ENCODE measurements at regions not wholly inside any gene's neighbourhood (a gene's known extent, or its start where the extent isn't known, plus 50 kb on each side); places are given as distances from the start of the nearest gene placed in this dataset.

DNA sequence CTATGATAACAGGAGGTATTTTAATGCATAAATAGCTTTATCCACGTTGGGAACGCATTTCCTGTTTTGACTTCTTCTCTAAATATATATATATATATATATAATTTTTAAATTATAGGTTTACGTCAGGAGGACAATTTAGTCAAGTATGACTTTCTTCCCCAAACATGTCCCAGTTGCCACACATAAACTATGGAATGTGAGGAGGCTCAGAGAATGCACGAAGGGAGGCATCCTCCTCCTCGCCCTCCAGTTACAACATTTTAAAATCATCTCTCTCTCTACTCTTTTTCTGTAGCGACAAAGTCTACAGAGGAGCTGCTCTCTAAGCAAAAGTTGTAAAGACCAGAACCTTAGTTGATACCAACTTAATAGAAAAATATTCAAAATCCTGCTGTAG is 106.9 kb upstream of the LYZL1 start:
- no peak for DNase-seq

DNA sequence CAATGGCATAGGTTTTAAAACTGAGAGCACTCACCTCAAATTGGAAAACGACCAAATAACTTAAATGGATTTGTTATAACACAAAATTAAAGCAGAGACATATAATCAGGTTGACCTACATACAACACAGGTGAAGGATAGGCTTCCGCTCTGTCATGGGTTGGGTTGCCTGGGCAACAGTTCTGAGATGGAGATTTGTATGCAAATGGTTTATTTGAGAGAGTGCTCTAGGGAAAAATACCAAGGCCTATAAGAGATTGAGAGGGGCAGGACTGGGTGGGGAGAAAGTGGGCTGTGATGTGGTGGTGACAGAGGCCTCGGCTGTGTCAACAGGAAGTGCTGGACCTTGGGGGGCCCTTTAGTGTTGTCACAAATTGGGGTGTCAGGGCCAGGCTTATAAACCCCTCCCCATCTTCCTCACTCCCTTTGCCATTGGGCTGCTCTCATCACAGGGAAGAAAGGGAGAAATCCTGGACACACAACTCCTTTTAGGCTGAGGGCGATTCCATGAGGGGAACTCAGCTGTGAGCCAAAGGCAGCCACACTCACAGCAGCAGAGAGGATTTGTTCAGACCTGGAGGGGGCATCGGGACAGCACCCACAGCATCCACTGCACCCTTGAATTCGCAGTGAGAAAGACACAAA is 105.4 kb upstream of the LYZL1 start:
- no peak for DNase-seq

DNA sequence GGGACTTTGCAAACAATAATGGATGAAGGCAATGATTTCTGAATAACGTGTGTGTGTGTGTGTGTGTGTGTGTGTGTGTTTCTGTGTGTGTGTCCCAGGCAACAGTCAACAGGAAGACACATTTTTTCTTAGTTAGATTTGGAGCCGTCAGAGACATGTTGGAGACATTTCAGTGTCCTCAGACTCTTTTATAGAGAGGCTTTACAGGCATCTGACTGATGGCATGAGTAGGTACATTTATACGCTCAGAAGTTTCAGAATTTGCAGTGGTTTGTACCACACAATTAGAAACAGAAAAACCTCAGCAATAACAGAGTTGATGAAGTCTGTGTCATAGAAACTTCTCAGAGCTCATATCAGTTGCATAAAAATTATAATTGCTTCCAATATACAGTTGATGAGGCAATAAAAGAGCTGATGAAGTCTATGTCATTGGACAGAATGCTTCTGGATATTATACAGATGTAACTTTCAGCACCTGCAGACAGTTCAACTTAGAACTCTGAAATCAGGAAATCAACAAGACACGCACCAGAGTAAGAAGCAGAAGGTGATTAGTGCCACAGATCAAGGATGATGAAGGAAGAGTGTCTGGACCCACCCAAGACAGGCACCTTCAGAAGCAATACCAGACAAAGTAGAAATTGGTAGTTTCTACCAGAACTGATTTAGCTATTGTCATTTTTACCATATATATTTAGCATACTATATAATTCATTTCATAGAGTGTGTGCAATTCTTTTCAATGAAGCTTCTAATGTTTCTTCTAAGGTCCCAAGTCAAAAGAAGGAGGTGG is 104.5 kb upstream of the LYZL1 start:
- no peak for DNase-seq

DNA sequence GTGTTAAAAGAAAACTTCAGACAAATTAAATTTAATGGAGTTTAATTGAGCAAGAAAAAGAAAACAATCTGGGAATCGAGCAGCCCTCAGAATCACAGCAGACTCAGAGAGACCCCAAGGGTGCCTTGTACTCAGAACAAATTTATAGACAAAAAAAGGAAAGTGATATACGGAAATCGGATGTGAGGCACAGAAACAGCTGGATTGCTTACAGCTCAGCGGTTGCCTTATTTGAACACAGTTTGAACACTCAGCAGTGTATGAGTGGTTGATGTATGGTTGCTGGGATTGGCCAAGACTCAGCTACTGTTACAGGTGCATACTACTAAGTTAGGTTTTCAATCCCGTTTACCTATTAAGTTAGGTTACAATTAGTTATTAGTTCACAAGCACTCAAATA is 103.8 kb upstream of the LYZL1 start:
- DNase-seq: no peak

DNA sequence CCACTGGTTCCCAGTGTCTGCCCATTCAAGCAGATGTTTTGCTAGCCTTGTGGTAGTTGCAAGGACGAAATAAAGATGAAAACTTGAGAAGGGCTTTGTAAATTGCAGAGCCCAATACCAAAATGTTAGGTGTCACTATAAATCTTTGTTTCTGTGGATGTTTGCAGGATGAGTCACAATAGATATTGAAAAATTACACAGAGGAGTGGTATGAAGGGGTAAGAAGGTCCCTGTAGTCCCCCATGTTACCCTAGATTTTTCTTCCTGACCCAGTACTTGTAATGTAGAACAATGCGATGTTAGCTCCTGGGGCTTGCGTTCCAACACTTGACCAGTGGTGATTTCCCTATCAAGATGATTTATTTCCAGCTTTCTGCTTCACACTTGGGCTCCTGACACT is 102.6 kb upstream of the LYZL1 start:
- DNase-seq: no peak

DNA sequence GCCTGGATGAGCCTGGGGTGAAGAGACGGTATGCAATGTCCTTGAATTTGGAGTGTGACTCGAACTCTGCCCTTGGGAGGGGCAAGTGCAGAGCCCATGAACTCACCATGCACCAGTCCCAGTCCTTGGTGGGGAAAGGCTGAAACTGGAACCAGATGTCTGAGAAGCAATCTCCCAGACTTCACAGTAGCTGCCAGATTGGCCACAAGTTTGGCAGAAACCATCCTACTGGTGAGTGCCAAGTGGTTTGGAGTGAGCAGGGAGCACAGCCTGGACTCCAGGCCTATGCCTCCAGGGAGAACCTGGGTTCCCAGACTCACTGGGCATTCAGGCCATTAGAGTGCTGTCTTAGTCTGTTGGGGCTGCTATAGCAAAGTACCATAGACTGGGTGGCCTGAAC is 99.6 kb upstream of the LYZL1 start:
- no peak for DNase-seq

DNA sequence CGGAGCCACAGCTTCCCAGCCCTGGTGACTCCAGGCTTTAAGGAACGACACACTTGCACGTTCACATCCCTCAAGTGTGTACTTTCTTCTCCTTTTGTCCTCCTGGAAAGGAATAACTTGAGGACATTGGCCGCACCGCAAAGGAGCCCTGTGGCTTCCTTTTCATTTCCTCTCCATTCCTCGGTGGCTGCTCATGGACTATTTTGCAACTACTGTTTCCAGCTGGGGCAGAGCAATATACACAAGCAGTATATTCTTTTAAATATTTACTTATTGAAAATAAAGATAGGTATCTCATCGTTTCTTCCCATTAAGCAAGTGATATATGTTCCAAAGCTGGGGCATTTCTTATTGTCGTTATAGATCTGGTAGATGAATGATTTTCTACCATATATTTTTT is 97.2 kb upstream of the LYZL1 start:
- DNase-seq: no peak

DNA sequence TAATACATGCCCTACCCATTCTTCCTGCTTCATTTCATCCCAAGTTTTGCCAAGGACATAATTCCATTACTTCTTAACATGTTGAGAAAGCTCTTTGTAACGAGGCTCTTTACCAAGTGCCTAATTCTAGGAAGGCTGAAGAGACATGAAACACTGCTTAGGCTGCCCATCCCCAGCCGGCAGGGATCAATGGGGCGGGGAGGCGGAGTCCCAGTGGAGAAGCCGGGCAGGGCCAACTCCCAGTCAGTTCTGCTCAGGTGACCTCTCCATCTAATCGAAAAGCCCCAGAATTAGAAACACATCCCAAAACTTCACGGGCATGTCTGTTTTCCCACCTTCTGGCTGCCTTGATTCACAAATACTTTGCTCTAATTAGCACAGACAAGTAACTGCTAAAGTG is 89.5 kb upstream of the LYZL1 start:
- no peak for DNase-seq

DNA sequence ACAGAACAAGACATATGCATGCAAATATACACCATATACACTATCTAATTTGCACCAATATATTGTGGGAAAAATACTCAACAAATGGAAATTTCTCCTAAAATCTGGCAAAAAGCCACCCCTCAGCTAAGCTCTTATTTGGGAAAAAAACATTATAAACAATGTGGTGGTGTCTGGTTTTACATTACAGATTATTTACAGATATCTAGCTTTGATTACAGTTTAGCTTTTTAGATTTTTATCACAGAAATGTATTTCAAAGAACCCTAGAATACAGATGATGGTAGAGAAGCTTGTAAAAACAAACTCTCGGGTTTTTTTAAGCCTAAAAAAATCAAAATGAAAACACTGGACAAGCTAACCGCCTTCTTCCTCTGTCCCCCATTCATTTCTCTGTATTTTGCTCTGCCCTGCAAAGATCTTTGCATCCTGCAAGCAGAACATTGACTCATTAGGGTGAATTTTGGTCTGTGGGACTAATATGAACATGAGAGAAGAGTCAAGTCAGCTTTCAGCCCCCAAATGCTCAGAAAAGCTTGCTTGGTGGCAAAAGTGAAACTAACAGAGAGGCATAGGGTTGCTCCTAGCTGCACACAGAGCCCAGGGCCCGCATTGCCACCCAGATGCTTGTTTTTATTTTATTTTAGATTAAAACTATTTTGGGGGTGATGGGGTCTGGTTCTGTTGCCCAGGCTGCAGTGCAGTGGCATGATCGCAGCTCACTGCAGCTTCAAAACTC is 88.8 kb upstream of the LYZL1 start:
- DNase-seq: no peak

DNA sequence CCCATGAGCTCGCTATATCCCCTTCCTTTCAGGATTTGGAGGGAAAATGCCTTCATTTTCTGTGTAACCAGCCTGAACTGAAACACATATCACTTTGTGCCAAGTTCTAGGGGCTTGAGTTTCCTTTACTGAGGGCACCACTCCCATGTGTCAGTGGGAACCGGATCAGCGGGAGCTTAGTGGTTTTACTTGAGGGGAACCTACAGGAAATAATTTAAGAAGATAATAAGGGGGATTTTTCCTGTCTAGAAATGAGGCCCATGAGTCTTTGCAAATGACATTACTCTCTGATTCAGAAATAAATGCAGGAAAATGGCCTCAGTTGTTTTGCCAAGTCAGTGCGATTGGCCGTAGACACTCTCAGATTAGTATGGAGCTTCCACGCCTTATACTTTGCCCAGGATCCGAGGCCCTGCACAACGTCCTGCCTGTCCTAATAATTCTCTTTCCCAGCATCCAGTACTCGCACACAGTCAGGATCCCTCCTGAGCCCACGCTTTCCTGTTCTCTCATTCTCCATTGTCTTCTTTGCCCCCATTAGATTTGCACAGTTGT is 86.4 kb upstream of the LYZL1 start:
- DNase-seq: no peak

DNA sequence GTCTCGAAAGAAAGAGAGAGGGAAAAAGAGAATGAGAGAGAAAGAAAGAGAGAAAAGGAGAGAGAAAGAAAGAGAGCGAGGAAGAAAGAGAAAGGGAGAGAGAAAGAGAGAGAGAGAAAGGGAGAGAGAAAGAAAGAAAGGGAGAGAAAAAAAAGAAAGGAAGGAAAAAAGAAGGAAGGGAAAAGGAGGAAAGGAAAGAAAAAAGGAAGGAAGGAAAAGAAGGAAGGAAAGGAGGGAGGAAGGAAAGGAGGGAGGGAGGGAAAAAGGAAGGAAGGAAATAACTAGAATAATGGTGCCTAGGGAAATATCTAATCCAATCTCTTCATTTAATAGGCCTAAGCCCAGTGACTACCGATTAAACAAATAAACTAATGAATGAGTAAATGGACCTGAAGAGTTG is 85.4 kb upstream of the LYZL1 start:
- DNase-seq: no peak

DNA sequence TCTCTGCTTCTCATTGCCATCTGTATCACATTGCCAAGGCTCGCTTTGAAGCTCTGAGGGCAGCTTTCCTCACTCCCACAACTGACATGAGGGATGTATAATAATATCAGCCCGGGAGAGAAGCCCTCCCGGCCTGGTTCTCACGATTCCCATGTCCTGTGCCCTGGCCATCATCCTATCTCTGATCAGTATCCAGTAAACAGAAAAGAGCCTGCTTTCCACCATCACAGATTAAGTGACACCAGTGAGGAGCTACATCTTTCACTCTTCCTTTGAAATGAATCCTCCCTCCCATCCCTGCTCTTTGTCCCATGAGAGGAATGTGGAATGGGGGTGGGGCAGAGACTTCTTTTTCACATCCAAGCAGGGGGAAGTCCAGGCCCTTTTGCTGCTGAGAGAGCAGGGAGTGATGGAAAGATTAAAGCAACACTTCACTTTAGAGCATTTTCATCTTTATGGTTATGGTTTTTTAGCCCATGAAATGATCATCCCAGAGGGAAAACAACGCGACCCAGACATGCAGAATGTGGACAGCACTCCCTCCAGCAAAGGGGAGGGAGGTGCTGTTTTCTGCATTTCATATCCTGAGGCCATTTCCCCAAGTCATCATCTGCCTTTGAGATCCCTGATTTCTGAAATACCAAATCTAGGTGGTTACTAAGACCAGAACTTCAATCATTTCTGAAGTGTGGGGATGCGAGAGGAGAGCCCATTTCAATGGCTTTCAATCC is 84.6 kb upstream of the LYZL1 start:
- no peak for DNase-seq

DNA sequence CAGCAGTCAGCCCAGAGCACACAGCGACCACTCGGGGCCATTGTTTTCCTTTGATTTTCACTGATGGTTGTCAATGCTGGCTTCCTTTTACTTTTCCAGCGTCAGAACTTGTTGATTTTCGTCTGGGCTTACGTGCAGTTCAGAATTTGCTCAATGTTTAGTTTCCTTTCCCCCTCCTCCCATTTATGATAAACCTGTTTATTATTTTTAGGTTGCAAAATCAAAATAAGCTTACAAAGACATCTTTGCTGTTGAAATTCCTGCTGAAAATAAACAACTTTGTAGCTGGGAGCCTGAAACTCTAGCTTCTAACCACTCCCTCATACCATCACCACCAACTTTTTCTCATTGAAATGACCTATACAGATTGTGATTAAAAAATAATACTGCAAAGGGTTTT is 83.1 kb upstream of the LYZL1 start:
- DNase-seq: no peak

DNA sequence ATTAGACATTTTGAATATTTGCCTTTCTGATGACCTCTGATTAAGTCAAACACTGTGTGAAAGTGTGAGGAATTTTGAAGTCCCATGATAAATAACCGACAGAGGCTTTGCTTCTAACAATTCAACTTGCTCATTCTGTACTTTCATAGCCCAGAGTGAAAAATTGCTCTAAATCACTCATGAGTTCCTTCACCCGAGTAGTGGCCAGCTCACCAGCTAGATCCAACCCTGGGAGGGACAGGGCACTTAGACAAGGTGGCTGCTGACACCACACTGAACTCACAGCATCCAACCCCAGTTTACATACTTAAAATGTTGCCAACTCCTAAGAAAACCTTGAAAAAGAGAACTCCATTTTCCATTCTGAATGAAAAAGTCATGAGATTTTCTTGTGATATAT is 80.0 kb upstream of the LYZL1 start:
- DNase-seq: no peak

DNA sequence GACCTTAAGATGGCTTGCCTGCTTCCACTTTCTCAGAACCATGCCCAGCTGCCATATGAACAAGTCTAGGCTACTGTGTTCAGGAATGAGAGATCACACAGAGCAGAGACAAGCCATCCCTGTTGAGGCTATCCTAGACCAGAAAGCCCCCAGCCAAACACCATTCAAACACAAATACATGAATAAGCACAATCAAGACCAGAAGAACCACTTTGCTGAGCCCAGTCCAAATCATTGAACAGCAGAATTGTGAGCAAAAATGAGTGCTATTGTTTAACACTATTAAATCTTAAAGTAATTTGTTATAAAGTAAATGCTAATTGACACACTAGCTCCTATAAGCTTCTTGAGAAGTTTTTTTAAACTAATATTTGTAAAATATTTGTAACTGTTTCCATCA is 79.0 kb upstream of the LYZL1 start:
- no peak for DNase-seq

DNA sequence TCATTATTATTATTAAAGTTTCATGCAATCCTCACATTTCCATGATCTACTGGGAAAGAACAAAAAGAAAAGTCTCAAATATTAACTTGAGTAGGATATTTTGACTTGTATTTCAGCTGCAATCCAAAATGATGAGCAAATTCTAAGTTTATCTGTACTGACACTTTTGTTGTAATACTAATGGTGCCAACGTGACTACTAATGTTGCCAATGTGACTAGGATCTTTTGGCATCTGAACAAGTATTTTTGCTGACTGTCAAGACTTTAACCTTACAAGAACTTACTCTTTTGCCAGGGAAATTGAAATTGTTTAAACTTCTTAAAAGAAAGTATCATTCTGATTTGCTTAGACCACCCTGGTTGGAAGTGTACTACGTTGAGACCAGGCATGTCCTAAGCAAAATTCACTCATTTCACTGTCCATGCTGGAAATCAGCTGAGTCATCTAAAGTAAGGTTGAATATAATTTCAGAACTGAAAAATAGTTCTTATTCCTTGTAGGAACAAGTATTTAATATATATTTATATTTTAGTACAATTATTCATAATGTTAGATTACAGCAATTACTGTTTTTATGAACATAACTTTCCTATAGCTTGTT is 78.5 kb upstream of the LYZL1 start:
- no peak for DNase-seq

DNA sequence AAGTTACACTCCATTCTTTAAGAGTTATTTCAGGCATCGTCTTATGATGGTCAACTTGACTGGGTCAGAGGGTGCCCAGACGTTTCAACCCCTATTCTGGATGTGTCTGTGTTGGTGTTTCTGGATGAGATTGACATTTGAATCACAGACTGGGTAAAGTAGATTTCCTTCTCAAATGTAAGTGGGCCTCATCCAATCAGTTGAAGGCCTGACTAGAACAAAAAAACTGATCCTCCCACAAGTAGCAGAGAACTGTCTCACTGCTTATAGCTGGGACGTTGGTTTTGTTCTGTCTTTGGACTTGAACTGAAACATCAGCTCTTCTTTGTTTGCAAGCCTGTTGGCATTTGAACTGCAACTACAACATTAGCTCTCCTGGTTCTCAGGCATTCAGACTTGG is 76.3 kb upstream of the LYZL1 start:
- DNase-seq: no peak

DNA sequence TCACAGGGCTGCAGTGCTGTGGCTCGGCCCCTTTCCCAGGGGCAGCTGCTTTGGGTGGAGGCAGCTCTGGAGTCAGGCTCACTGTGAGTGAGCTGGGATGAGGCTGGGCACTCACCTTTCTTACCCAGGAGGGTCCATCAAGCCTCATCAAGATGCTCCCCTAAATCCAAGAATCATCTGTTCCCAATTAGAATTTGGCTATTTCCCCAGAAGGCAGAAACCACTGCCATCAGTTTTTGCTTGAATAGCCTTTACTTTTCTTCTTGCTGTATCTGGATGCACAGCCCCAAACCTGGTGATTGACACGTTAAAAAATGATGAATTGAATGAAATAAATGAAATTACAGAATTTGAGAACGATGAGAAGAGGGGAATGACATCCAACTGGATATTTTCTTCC is 74.3 kb upstream of the LYZL1 start:
- no peak for DNase-seq

DNA sequence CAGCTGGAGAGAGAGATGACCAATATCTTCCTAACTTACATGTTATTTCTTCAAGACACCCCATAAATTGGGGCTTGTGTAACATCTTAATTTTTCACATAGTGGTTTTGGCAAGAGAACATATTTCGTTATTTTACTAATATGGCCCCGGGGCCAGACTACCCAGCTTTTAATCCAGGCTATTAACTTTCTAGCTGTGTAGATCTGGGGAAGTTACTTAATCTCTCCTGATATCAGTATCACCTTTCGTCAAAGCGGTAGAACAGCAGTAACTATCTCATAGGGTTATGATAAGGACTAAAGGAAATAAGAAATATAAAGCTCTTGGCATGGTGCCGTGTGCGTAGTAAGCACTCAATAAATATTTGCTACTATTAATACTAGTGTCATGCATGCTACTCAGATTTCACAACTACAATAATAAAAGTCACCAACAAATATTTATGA is 71.6 kb upstream of the LYZL1 start:
- DNase-seq: no peak

DNA sequence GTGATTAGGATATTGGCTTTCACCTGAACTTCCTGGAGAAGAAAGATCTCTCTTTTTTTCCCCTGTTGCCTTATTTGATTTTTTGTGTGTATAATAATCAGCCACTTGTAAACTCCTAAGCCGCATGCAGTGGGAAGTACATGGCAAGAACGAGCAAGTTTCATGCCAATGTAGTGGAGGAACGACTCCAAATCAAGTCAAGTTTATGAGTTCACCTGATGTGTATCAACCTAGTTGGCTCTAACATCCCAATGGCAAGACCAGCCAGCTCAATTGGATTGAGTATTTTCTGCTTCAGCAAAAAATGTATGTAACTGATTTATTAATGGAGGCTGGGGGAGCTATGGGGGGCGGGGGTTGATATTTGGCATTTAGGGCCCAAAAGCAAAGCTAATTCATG is 65.5 kb upstream of the LYZL1 start:
- no peak for DNase-seq

DNA sequence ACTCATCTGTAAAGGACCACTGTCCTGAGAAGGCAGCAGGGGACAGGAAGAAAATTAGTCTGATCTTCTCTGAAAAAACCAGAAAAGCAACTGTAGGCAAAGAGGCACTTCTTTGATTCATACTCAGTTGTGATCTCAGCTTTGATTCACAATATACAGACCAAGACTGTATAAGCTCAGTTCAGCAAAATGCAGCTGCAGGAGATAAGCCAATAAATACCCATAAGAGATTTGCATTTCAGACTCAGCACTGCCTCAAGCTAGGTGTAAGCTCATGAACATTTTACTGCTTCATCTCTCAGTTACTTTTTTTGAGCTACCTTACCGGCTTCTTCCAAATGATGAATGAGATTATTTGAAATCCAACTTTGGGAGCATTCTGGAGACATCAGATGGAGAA is 64.2 kb upstream of the LYZL1 start:
- DNase-seq: no peak

DNA sequence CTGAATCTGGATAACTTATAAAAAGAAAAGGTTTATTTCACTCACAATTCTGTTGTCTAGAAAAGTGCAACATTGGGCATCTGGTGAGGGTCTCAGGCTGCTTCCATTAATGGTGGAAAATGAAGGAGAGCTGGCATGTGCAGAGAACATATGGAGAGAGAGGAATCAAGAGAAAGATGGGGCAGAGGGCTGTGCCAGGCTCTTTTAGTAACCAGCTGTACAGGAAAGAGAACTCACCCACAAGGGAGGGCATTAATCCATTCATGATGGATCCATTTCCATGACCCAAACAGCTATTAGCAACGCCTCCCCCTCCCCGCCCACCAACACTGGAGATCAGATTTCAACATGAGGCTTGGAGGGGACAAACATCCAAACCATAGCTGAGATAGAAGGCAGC is 61.7 kb upstream of the LYZL1 start:
- DNase-seq: no peak

DNA sequence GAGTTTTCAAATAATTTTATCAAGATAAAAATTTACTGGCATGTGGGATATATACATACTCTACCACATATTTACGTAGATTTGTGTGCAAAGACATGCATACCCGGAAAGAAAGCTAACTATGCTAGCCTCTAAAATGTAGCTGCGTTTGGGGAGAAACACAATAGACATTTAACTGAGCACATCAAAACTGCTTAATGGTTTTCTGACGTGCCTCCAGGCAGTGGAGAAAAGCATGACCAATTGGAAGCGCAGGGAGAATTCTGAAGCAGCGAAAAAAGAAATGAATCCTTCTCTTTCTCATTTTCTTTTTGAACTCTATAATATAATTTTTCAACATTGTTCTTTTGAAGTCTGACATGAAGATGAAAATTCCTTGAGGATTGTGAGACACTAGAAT is 60.3 kb upstream of the LYZL1 start:
- no peak for DNase-seq
